ENCODE measurements at regions not wholly inside any gene's neighbourhood (a gene's known extent, or its start where the extent isn't known, plus 50 kb on each side); places are given as distances from the start of the nearest gene placed in this dataset.
"Not testable (repeated sequence)": the region's sequence is repeated elsewhere in the genome, so short reads cannot be mapped to it uniquely, and the experiment has no call there.

DNA sequence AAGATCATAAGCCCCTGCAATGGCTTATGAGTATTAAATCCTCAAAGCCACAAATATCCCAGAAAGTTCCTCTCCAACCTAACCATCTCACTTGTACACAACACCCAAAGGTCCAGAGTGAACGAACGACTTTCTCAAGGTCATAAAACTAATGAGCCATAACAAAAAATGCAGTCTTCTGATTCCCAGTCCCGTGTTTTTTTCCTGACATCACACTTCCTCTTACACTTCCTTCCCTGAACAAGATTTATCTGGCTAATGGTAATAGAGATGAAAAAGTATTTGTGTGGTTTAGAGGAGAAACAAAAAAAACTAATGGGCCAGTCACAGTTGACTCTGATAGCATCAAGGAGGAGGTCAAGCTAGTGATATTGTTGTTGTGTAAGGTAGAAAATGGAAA, 99.5 kb upstream of the KLHL13 start:
- DNase-seq: no peak

- DNase-seq: no peak
Measured at GRCh38 chrX:118216509-118216908, 99.9 kb upstream of the KLHL13 start.

- no peak for DNase-seq
Measured at GRCh38 chrX:118218079-118218478, 101.5 kb upstream of the KLHL13 start.

- no peak for DNase-seq
Measured at GRCh38 chrX:118218940-118219339, 102.3 kb upstream of the KLHL13 start.

- no peak for DNase-seq
Measured at GRCh38 chrX:118219866-118220265, 103.3 kb upstream of the KLHL13 start.

- DNase-seq: no peak
Measured at GRCh38 chrX:118220509-118220908, 103.9 kb upstream of the KLHL13 start.

- no peak for DNase-seq
Measured at GRCh38 chrX:118221270-118221669, 104.7 kb upstream of the KLHL13 start.

DNA sequence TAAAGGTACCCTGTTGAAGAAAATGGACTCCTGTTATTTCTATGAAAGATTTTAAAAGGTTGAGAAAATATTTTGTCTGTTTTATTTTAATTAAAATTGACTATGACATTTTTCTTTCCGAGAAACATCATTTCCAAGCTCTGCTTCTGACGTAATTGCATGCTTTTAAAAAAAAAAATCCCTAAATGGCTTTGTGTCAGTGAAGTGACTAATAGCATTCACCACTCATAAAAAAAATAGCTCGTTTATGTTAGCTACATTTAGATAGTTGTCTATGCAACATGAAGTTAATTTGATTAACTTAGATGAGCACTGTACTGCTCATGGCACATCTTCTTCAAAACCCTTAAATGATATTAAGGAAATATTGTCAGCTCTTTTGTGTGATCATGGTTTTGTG, 105.1 kb upstream of the KLHL13 start:
- DNase-seq: no peak

GRCh38 chrX:118222421-118222820, 105.8 kb upstream of the KLHL13 start:
- no peak for DNase-seq

DNA sequence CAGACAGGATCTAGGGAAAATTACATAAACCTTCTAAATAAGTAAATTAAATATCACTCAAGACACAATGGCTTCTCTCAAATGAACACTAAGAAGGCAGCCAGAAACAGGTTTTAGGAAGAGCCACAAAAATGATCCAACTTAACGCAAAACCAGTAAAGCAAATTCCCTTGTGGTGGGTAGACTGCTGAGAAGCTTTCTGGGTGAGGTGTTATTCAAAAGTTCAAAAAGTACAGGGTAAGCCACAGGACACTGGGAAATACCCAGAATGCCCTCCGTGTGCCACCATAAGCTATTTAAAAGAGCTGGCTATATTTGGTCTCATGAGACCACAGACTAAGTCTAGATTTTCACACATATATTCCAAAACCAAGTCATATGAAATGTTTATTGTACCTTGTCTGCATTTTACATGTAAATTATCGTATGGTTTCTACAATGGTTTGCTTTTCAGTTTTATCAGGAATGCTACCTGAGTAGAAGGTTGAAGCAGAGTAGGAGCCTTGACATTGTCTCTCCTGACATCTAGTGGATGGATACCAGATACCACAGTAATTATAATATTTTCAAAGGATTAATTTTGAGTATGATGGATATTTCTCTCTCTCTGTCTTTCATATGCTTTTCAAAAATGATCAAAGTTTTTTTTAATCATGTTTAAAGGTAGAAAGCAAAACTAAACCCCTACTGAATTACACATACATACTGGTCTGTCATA, 109.3 kb upstream of the KLHL13 start:
- no peak for DNase-seq

- DNase-seq: no peak
Measured at GRCh38 chrX:118228041-118228440, 111.4 kb upstream of the KLHL13 start.

- DNase-seq: no peak
Measured at GRCh38 chrX:118228456-118228855, 111.8 kb upstream of the KLHL13 start.

DNA sequence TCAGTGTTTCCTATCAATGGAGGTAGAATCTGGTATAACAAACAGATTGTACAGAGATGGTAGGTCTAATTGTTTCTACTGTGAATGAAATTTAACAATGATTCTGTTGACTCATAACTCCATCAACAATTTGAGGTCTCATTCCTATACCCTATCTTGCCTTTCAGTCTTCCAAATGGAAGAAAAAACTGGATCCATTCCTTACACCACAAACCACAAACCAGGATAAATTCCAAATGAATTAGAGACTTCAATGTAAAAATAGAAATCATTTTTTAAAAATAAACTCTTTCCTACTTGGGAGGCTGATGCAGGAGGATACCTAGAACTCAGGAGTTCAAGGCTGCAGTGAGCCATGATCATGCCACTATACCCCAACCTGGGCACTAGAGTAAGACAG, 114.4 kb upstream of the WDR44 start:
- DNase-seq: no peak

GRCh38 chrX:118239178-118239870, 106.6 kb upstream of the WDR44 start:
- DNase-seq: no peak

GRCh38 chrX:118239913-118240698, 105.8 kb upstream of the WDR44 start:
- no peak for DNase-seq

- not testable (repeated sequence) for DNase-seq
Measured at GRCh38 chrX:118246961-118247360, 98.9 kb upstream of the WDR44 start.

DNA sequence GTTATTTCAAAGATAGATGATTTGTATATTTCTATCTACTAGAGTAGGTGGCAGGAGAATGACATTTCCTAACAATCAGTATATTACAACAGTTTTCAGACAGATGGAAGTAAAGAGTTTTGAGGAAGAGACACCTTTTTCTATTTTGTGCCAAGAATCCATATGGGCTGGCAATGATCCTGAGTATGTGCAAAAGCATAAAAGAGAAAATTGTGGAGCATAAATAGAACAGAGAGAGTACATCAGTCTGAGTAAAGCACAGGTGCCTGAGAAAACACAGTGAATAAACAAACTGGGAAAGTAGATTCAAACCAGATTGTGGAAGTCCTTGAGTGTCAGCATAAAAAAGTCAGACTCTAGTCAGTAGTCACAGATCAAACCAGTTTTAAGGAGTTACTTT, 96.8 kb upstream of the WDR44 start:
- DNase-seq: no peak

GRCh38 chrX:118250445-118250844, 95.5 kb upstream of the WDR44 start:
- DNase-seq: no peak

- no peak for DNase-seq
Measured at GRCh38 chrX:118251271-118251670, 94.6 kb upstream of the WDR44 start.

- no peak for DNase-seq
Measured at GRCh38 chrX:118252967-118253366, 92.9 kb upstream of the WDR44 start.

DNA sequence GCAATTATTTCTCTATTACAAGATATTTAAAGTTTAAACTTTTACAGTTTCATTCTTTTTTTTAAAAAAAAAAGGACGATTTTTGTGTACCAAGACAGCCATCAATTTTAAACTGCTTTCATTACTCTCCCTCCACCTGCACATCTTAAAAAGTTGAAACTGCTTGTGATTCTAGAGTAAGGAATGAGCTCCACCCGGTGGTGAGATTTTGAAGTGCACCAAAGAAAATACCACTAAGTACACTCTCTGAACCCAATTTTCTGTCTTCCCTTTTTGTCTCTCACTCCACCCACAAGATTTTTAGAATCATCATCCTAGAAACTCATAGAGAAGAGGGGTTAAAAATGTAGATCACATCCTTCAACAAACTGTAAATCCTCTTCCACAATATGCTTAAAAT, 91.3 kb upstream of the WDR44 start:
- DNase-seq: peak; percentile 11

DNA sequence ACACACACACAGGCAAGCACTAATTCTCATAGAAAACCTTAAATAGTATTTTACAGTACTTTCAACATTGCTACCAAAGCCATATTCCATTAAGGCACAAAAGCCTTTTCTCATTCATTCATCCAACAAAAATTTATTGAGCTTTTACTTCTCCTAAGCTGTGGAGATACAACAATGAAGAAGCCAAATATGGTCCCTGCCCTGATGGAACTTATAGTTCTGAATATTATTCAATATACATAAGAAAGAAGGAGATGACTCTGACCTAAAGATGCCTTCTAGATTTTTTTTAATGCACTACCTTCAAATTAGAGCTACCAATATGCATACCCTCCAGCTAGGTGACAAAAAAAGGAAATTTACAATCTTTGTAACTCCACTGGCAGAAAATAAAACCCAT, 90.0 kb upstream of the WDR44 start:
- DNase-seq: no peak

GRCh38 chrX:118257781-118258180, 88.1 kb upstream of the WDR44 start:
- DNase-seq: no peak

DNA sequence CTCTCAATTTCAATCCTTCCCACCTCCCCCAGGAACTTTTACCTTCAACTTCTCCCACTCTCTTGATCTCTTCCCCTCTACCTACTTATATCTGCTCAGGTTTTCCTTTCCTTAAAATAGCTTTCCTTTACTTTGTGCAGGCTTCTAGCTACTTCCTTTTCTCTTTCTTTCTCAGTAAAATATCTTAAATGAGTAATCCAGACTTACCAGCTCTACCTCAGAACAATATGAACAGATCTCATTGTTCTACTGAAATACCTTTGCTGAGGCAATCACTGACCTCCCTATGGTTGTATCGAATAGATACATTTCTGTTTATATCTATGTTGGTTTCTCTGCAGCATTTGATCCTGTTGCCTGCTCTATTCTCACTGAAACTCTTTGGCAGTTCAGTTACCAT, 86.7 kb upstream of the WDR44 start:
- no peak for DNase-seq

Data from activated T-cell treated with anti-CD3 and anti-CD28 coated beads for 4 hours (primary cell).